Glomerular visceral epithelial cell (primary cell): ENCODE measurements at regions not wholly inside any gene's neighbourhood (a gene's known extent, or its start where the extent isn't known, plus 50 kb on each side); places are given as distances from the start of the nearest gene placed in this dataset.
A peak's percentile ranks its signal among the peaks of the same experiment; 100 is the strongest.

Source experiments
- DNase-seq: peaks from one replicate; pipeline ENCODE4 v3.0.0-alpha.2; 2016; ENCODE audit errors: extremely low spot score

DNA sequence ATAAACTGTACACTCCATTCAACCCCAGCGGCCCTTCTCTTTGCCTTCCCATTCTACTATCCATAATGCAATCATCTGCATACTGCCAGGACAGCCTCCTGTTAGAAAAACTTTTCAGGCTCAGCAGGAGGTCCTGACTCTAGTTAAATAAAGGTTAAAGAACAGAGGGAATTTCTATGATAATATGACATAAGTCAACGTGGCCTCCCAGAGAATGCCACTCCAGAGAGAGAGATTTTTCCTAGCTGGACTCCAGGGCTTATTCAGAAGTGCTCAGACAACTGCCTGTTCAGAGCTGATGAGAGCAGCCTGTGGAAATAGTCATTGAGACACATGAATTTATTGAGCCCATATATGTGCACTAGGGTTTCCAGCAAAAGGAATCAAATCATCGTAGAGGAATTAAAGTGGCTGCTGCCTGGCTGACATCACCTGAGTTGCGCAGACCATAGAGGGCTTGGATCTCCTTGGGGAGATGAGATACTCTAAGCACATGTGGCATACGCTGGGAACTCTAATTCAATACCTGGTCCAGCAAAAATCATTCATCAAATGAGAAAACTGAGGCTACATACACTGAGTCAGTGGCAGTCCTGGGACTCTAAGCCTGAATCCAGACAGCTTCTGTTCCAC is 736.2 kb downstream of the PTPRU start:
- peak; percentile 30 for DNase-seq

DNA sequence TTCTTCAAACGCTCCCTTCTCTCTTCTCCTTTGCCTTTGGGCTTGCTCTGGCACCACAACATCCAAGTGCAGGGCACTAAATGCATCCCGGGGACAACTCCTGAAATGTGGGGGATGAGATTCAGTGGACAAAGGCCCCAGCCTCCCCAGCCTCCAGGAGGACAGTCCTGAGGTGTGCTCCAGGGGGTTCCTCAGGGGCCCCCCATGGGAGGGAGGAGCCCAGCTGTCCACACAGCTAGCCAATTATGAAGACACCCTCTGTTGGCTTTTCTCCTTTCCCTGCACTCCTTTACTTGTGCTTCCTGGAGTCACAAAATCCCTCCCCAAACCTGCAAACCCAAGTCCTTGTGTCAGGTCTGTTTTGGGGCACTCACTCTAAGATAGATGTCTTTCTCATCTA is 735.4 kb downstream of the PTPRU start:
- DNase-seq, result no peak

GRCh38 chr1:29970747-29971325 is 734.5 kb downstream of the PTPRU start:
- DNase-seq, result no peak

DNA sequence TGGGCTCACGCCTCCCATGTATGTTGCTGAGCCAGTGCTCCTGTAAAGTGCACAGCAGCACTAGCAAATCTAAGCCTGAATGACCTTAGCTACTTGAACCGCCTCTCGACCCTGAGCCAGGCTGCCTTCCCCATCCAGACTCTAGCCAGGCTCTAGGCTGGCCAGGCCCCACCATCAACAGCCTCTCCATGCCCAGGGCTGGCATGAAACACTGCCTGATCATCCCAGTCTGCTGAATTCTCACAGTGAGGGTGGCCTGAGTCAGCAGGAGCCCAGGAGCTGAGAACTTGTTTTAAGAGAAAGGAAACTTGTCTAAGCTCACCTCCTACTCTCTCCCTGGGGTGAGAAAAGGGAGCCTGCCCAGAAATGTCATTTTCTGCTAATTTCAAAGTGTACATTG is 733.3 kb downstream of the PTPRU start:
- peak; percentile 25 for DNase-seq

DNA sequence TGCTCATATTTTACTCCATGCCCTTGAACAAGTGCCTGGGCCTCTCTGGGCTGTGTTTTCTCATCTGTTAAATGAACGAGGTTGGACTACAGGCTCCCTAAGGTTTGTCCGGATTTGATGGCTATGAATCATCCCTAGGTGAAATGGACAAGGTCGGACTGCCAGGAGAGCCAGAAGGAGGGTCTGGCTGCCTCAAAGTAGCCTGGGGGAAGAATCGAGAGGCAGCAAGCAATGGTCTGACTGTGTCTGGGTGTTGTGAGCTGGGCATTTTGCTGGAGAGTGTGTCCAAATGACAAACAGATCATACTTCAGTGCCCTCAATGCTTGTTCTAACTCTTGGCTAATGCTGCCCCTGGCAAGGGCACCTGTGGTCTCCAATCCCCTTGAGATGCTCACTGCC is 730.9 kb downstream of the PTPRU start:
- DNase-seq, result peak; percentile 30

DNA sequence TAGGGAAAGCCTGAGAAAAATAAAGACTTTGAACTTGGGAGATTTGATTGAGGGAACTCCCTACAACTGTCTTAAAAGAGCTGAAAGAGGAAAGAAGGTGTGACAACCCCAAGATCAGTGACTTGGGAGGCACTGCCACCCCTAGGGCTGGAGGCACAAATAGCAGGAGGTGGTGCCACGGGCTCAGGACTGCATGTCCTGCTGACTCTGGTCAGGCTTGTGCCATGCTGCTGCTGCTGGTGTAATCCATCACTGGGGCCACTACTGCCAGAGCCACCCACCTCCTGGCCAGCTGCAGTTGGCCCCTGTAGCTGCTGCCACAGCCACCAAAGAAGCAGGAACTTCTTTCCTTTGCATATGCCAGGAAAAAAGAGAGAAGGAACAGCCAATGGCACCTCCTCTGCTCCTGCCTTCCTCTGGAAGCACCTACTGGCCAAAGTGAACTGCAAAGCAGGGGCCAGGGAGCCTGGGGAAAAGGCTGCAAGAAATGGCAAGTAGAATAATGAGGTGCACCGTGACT is 730.3 kb downstream of the PTPRU start:
- DNase-seq, result no peak

GRCh38 chr1:29964718-29965533 is 728.6 kb downstream of the PTPRU start:
- DNase-seq, result peak; percentile 46

DNA sequence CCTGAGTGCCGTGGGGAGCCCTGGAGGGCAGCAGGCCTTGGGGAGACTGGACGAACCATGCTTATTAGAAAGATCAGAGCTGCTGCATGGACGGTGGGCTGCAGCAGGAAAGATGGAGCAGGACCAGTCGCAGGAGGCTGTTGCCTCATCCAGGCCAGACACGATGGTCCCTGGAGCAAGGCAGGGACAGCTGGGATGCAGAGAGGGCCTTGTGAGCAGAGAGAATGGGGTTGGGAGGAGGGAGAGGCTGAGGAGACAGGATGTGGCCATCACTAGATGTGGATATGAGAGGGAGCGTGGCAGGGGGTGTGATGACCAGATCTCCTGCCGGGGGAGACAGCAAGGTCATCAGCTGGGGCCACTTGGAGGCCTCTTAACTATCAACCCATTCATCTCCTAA is 727.6 kb downstream of the PTPRU start:
- no peak for DNase-seq

- DNase-seq, result no peak
Observed at GRCh38 chr1:29962831-29963247, 726.5 kb downstream of the PTPRU start.

- DNase-seq, result no peak
Observed at GRCh38 chr1:29962336-29962735, 726.0 kb downstream of the PTPRU start.

DNA sequence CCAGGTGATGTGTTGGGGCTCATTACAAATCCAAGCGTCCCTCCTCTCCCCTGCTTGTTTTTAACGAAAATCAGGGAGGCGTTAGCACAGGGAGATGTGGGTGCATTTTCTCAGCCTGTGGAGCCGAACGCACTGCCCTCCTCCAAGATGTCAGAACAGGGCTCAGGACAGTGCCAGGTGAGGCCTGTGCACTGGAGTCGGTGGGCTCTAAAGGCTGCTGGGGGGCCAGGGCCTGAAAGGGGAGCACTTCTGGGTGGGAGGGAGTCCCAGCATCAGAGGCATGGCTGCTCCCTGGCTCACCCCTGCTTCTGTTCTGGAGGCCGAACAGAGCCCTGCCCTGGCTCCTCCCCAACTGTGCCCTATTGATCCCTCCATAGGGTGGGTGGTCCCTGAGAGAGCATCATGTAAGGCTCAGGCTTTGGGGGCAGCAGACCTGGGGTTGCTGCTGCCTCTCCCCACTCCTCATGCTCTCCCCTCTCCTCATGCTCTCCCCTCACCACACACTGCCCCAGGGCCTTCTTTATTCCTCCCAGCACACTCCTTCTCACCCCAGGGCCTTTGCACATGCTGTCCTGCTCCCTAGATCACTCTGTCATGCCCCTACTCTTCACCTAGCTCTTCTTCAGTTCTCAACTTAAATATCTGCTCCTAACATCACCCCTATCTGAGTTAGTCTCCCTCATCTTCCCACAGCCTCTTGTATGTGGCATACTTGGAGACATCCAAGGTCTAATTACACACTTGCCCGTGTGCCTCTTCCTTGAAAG is 725.2 kb downstream of the PTPRU start:
- no peak for DNase-seq

DNA sequence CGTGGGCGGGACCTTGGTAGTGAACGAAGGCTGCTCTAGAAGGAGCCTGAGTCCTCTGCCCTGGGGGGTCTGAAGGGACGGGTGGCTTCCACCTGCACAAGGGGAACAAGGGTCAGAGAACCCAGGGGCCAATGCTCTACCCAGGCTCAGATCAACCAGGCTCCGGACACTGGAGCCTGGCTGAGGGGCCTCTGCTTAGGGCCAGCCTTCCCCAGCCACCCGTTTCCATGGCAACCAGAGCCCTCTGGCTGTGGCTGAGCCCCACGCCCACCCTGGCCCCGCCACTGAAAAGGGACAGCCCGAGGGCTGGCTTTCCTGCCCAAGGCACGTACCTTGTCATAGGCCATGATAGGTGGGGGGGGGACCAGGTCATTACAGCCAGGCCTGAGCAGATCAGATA is 724.6 kb downstream of the PTPRU start:
- no peak for DNase-seq

DNA sequence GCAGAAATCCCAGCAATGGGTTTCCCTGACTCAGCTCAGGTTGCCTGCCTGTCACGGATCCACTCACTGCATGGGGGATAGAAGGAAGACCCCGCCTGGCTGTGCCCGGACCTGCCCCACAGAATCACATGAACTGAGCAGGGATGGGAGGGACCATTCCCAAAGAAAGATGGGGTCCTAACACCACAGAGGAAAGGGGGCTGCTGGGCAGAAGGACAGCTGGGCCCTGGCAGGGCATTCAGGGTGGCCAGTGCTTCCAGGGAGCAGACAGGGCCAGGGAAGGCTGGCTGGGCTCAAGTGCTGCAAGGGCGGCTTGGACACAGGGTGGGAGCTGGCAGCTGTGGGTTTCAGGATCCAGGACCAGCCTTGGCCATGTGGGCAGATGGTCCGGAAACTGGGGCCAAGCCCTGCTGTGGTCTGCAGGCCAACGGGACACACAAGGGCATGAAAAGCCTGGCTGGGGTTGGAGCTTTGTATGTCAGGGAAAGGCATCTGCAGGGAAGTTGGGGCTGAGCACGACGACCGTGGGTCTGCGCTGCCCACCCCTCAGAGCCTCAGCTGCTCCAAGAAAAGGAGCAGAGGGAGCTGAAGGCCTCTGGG is 723.9 kb downstream of the PTPRU start:
- no peak for DNase-seq

DNA sequence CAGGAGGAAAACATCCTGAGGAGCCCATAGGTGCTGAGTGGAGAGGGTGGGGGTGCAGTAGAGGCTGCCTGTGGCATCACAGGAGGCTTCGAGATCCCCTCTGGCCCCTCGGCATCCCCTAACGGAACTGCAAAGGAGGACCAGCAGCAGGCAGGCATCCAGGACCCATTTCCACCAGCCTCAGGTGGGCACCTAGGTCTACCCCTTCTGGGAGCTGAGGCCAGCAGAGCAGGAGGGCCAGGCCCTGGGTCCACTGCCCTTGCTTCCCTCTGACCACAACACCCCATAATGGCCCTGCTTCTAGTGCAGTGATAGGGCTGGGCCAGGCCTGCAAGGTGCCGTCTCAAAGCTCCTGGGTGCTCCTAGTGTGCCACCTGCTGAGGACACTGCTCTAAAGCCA is 723.0 kb downstream of the PTPRU start:
- DNase-seq, result no peak

DNA sequence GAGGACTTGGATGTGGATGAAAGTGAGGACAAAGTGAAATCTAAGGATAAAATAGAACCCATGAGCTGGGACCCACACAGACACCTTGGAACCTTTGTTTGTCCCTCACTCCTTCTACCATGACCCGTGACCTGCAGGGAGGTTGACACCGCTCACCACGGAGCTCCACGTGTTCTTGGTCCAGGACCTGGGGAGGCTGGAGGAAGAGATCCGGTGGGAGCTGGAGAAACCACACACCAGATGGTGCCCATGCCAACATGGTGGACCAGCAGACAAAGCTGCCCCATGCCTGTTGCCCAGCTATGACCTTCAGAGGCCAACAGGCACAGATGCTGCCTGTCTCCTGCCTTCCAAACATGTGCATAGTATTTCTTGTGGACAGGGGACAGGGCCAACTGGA is 721.9 kb downstream of the PTPRU start:
- DNase-seq, result no peak

- no peak for DNase-seq
Observed at GRCh38 chr1:29956349-29957030, 720.2 kb downstream of the PTPRU start.

DNA sequence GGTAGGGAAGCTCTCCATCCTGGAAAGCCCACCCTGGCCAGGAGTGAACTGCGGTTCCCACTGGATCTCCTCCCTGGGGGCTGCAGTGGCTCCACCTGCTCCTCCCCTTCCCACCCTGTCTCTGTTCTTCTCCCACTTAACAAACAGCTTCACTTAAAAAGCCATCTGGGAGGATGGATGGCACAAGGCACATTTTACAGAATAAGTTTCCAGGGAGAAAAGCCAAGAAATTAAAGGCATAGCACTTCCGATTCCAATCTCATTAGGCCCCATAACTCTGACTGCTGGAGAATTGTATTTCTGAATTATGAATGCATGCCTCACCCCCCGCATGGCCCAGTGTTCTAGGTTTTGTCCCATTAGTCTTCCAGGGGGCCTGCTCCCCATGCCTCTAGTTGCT is 718.3 kb downstream of the PTPRU start:
- DNase-seq, result no peak

DNA sequence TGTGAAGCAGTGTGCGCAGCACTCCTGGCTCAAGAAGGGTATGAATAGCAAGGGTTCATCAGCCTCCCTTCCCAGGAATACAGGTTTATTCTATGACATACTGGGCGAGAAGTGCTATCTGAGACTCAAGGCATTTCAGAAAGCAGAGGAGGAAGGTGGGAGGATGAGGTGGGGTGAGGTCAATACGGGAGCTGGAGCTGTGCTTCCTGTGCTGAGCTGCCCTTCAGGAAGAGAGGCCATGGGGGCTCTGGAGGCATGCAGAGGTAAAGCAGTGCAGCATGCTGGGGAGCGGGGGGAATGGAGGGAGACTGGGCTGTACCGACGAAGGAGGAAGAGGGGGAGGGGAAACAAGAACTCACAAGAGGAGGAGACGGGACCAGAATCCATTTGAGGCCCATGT is 717.6 kb downstream of the PTPRU start:
- no peak for DNase-seq

DNA sequence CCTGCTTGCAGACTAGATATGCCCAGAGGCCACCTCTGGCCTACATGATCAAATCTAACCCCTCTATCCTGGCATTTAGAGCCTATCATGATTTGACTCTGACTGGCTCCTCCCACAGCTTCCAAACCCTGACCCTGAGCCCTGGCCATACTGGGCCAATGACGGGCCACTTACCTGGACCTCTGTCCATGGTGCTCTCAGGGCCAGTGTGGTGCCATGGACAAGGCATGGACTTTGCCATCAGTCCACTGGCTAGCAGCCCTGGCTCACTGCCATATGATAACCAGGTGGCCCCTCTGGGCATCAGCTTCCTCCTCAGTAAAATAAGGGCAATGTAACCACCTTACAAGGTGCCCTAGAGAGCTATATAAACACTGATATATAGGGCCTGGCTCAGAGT is 713.4 kb downstream of the PTPRU start:
- no peak for DNase-seq

- DNase-seq, result no peak
Observed at GRCh38 chr1:29948581-29948980, 712.3 kb downstream of the PTPRU start.

DNA sequence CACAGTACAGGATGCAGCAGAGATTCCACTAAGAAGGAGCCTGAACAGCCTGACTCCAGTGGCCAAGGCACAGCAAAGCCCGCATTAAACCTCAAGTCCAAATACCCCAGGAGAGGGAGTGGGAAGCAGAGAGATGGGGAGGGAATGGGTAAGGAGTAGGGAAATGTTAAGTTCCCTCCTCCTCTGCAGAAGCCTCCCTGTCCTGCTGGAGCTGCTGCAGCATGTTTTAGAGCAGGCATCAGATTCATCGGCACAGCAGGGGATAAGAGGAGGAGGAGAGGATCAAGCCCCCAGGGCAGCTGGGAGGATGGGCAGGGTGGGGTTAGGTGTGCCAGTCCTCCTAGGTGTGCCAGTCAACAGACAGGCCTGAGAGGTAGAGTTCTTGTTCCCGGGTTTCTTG is 709.7 kb downstream of the PTPRU start:
- no peak for DNase-seq
